ENCODE measurements at regions not wholly inside any gene's neighbourhood (a gene's known extent, or its start where the extent isn't known, plus 50 kb on each side); places are given as distances from the start of the nearest gene placed in this dataset.
"Not testable (repeated sequence)": the region's sequence is repeated elsewhere in the genome, so short reads cannot be mapped to it uniquely, and the experiment has no call there.

- not testable (repeated sequence) for H3K4me3 Mint-ChIP-seq; H3K27ac Mint-ChIP-seq; H3K27me3 Mint-ChIP-seq; H3K36me3 Mint-ChIP-seq; H3K4me1 Mint-ChIP-seq (ENCODE audit: low read depth)
- peaks cover 18% of the 10 kb centered on the region for H3K9me3 Mint-ChIP-seq (ENCODE audit: low read depth)
Observed at GRCh38 chr2:146371364-146371763, 1473.5 kb upstream of the ACVR2A start.

- no peak overlapping the region for H3K27ac Mint-ChIP-seq
- no peaks in the 10 kb centered on the region for H3K4me1 Mint-ChIP-seq (ENCODE audit: low read depth)
- no peaks in the 10 kb centered on the region for H3K27me3 Mint-ChIP-seq
- no peaks in the 10 kb centered on the region for H3K36me3 Mint-ChIP-seq
- H3K4me3 Mint-ChIP-seq = no peak overlapping the region
- peaks cover 18% of the 10 kb centered on the region for H3K9me3 Mint-ChIP-seq (ENCODE audit: low read depth)
Observed at GRCh38 chr2:146370826-146371225, 1474.0 kb upstream of the ACVR2A start.

- no peaks in the 10 kb centered on the region for H3K4me1 Mint-ChIP-seq (ENCODE audit: low read depth)
Observed at GRCh38 chr2:146366276-146366675, 1478.6 kb upstream of the ACVR2A start.

GRCh38 chr2:146365041-146365440 lies 1479.8 kb upstream of the ACVR2A start:
- Mint-ChIP-seq H3K36me3 (no peaks in the 10 kb centered on the region), H3K27me3 (no peaks in the 10 kb centered on the region), H3K27ac (no peak overlapping the region), H3K4me3 (no peak overlapping the region), H3K4me1 (ENCODE audit: low read depth) (no peaks in the 10 kb centered on the region), H3K9me3 (ENCODE audit: low read depth) (peaks cover 3% of the 10 kb centered on the region)

More at GRCh38 chr2:146366276-146366675, 1478.6 kb upstream of the ACVR2A start:
- Mint-ChIP-seq H3K27ac (no peak overlapping the region), H3K9me3 (ENCODE audit: low read depth) (peaks cover 14% of the 10 kb centered on the region), H3K27me3 (no peaks in the 10 kb centered on the region), H3K4me3 (no peak overlapping the region), H3K36me3 (no peaks in the 10 kb centered on the region)

- H3K27me3 Mint-ChIP-seq = no peaks in the 10 kb centered on the region
- H3K27ac Mint-ChIP-seq = no peak overlapping the region
- no peak overlapping the region for H3K4me3 Mint-ChIP-seq
- no peaks in the 10 kb centered on the region for H3K36me3 Mint-ChIP-seq
- H3K4me1 Mint-ChIP-seq (ENCODE audit: low read depth) = no peaks in the 10 kb centered on the region
- H3K9me3 Mint-ChIP-seq (ENCODE audit: low read depth) = peaks cover 3% of the 10 kb centered on the region
Observed at GRCh38 chr2:146363731-146364130, 1481.1 kb upstream of the ACVR2A start.

- no peaks in the 10 kb centered on the region for H3K27me3 Mint-ChIP-seq
- H3K9me3 Mint-ChIP-seq (ENCODE audit: low read depth) = no peaks in the 10 kb centered on the region
- no peaks in the 10 kb centered on the region for H3K4me1 Mint-ChIP-seq (ENCODE audit: low read depth)
- H3K36me3 Mint-ChIP-seq = no peaks in the 10 kb centered on the region
- no peak overlapping the region for H3K4me3 Mint-ChIP-seq
- H3K27ac Mint-ChIP-seq = no peak overlapping the region
Observed at GRCh38 chr2:146351689-146352088, 1493.1 kb upstream of the ACVR2A start.

GRCh38 chr2:146349334-146349733 lies 1495.5 kb upstream of the ACVR2A start:
- Mint-ChIP-seq H3K27me3 (no peaks in the 10 kb centered on the region), H3K4me3 (no peak overlapping the region), H3K27ac (no peak overlapping the region), H3K9me3 (ENCODE audit: low read depth) (no peaks in the 10 kb centered on the region), H3K4me1 (ENCODE audit: low read depth) (no peaks in the 10 kb centered on the region), H3K36me3 (no peaks in the 10 kb centered on the region)

- no peaks in the 10 kb centered on the region for H3K27me3 Mint-ChIP-seq
- H3K36me3 Mint-ChIP-seq = no peaks in the 10 kb centered on the region
- no peak overlapping the region for H3K4me3 Mint-ChIP-seq
- no peaks in the 10 kb centered on the region for H3K4me1 Mint-ChIP-seq (ENCODE audit: low read depth)
- H3K27ac Mint-ChIP-seq = no peak overlapping the region
- peaks cover 4% of the 10 kb centered on the region for H3K9me3 Mint-ChIP-seq (ENCODE audit: low read depth)
Observed at GRCh38 chr2:146324951-146325350, 1519.9 kb upstream of the ACVR2A start.

- Mint-ChIP-seq H3K9me3 (ENCODE audit: low read depth) (peaks cover 4% of the 10 kb centered on the region), H3K27me3 (no peaks in the 10 kb centered on the region), H3K27ac (no peak overlapping the region), H3K36me3 (no peaks in the 10 kb centered on the region), H3K4me1 (ENCODE audit: low read depth) (no peaks in the 10 kb centered on the region), H3K4me3 (no peak overlapping the region)
Observed at GRCh38 chr2:146323564-146323963, 1521.3 kb upstream of the ACVR2A start.

GRCh38 chr2:146321175-146321574 lies 1523.7 kb upstream of the ACVR2A start:
- Mint-ChIP-seq H3K4me3 (no peak overlapping the region), H3K27ac (no peak overlapping the region), H3K36me3 (no peaks in the 10 kb centered on the region), H3K27me3 (no peaks in the 10 kb centered on the region), H3K4me1 (ENCODE audit: low read depth) (no peaks in the 10 kb centered on the region), H3K9me3 (ENCODE audit: low read depth) (peaks cover 4% of the 10 kb centered on the region)

GRCh38 chr2:146317959-146318358 lies 1526.9 kb upstream of the ACVR2A start:
- H3K9me3 Mint-ChIP-seq (ENCODE audit: low read depth) = peaks cover 4% of the 10 kb centered on the region
- no peak overlapping the region for H3K27ac Mint-ChIP-seq
- no peaks in the 10 kb centered on the region for H3K27me3 Mint-ChIP-seq
- H3K36me3 Mint-ChIP-seq = no peaks in the 10 kb centered on the region
- H3K4me3 Mint-ChIP-seq = no peak overlapping the region
- no peaks in the 10 kb centered on the region for H3K4me1 Mint-ChIP-seq (ENCODE audit: low read depth)

GRCh38 chr2:146312899-146313298 lies 1531.9 kb upstream of the ACVR2A start:
- H3K9me3 Mint-ChIP-seq (ENCODE audit: low read depth) = no peaks in the 10 kb centered on the region

GRCh38 chr2:146305164-146305563 lies 1539.7 kb upstream of the ACVR2A start:
- Mint-ChIP-seq H3K27me3 (no peaks in the 10 kb centered on the region), H3K27ac (no peak overlapping the region), H3K36me3 (no peaks in the 10 kb centered on the region), H3K4me3 (no peak overlapping the region), H3K4me1 (ENCODE audit: low read depth) (no peaks in the 10 kb centered on the region), H3K9me3 (ENCODE audit: low read depth) (peaks cover 18% of the 10 kb centered on the region)

More at GRCh38 chr2:146312899-146313298, 1531.9 kb upstream of the ACVR2A start:
- H3K4me3 Mint-ChIP-seq = no peak overlapping the region
- H3K27me3 Mint-ChIP-seq = no peaks in the 10 kb centered on the region
- no peak overlapping the region for H3K27ac Mint-ChIP-seq
- no peaks in the 10 kb centered on the region for H3K36me3 Mint-ChIP-seq
- no peaks in the 10 kb centered on the region for H3K4me1 Mint-ChIP-seq (ENCODE audit: low read depth)

- Mint-ChIP-seq H3K36me3 (no peaks in the 10 kb centered on the region), H3K27me3 (no peaks in the 10 kb centered on the region), H3K4me1 (ENCODE audit: low read depth) (no peaks in the 10 kb centered on the region), H3K4me3 (no peak overlapping the region), H3K9me3 (ENCODE audit: low read depth) (peaks cover 15% of the 10 kb centered on the region), H3K27ac (no peak overlapping the region)
Observed at GRCh38 chr2:146301287-146301686, 1543.5 kb upstream of the ACVR2A start.

- Mint-ChIP-seq H3K9me3 (ENCODE audit: low read depth) (peaks cover 5% of the 10 kb centered on the region), H3K4me3 (no peak overlapping the region), H3K27me3 (no peaks in the 10 kb centered on the region), H3K27ac (no peak overlapping the region), H3K4me1 (ENCODE audit: low read depth) (no peaks in the 10 kb centered on the region), H3K36me3 (no peaks in the 10 kb centered on the region)
Observed at GRCh38 chr2:146295080-146295670, 1549.7 kb upstream of the ACVR2A start.

- Mint-ChIP-seq H3K27ac (no peak overlapping the region), H3K4me1 (ENCODE audit: low read depth) (no peaks in the 10 kb centered on the region), H3K36me3 (no peaks in the 10 kb centered on the region), H3K4me3 (no peak overlapping the region), H3K9me3 (ENCODE audit: low read depth) (peaks cover 15% of the 10 kb centered on the region), H3K27me3 (no peaks in the 10 kb centered on the region)
Observed at GRCh38 chr2:146287281-146287680, 1557.5 kb upstream of the ACVR2A start.

Measured in activated naive CD8-positive, alpha-beta T cell (primary cell).